Mesenchymal stem cell (in vitro differentiated cells and primary cell): ENCODE measurements at regions not wholly inside any gene's neighbourhood (a gene's known extent, or its start where the extent isn't known, plus 50 kb on each side); places are given as distances from the start of the nearest gene placed in this dataset.

Experiments
- DNase-seq: peaks from one replicate; pipeline ENCODE4 v3.0.0-alpha.2; 2013
- H2AFZ ChIP-seq: one replicate; pipeline ENCODE4 v1.6.1; 2013; ENCODE audit warnings: low read depth, mild to moderate bottlenecking, control low read depth, inconsistent platforms, low read length, moderate library complexity
- H2AK5ac ChIP-seq: 2 replicates; pipeline ENCODE4 v1.6.1; 2013; ENCODE audit warnings: low read length, moderate library complexity, mild to moderate bottlenecking, inconsistent platforms; ENCODE audit not compliant: severe bottlenecking
- H2BK120ac ChIP-seq: one replicate; pipeline ENCODE4 v1.6.1; 2013; ENCODE audit warnings: low read depth, mild to moderate bottlenecking, inconsistent platforms, low read length, moderate library complexity
- H2BK12ac ChIP-seq, 2 experiments: one replicate each; pipeline ENCODE4 v1.6.1; 2013; ENCODE audit warnings: inconsistent platforms in 2 of 2, low read length in 2 of 2, mild to moderate bottlenecking in 2 of 2, moderate library complexity in 2 of 2, control low read depth in 1 of 2
- H2BK15ac ChIP-seq: one replicate; pipeline ENCODE4 v1.6.1; 2013; ENCODE audit warnings: mild to moderate bottlenecking, low read depth, inconsistent platforms; ENCODE audit not compliant: poor library complexity, severe bottlenecking
- H2BK5ac ChIP-seq: 2 replicates; pipeline ENCODE4 v1.6.1; 2013; ENCODE audit warnings: low read depth, mild to moderate bottlenecking, low read length, control low read depth, inconsistent platforms; ENCODE audit not compliant: poor library complexity, severe bottlenecking
- H3K14ac ChIP-seq, 2 experiments: one replicate each; pipeline ENCODE4 v1.6.1; 2013; ENCODE audit warnings: inconsistent platforms in 2 of 2, low read length in 2 of 2, control low read depth in 1 of 2, mild to moderate bottlenecking in 1 of 2, moderate library complexity in 1 of 2
- H3K18ac ChIP-seq, 2 experiments: one replicate each; pipeline ENCODE4 v1.6.1; 2013; ENCODE audit warnings: inconsistent platforms in 2 of 2, low read length in 2 of 2, control low read depth in 1 of 2, low read depth in 1 of 2, mild to moderate bottlenecking in 1 of 2
- H3K23ac ChIP-seq, 2 experiments: one replicate each; pipeline ENCODE4 v1.6.1; 2013; ENCODE audit warnings: inconsistent platforms in 2 of 2, low read length in 2 of 2, mild to moderate bottlenecking in 2 of 2, moderate library complexity in 2 of 2, control low read depth in 1 of 2
- H3K27ac ChIP-seq: 2 replicates; pipeline ENCODE4 v1.5.1; 2013; ENCODE audit warnings: mild to moderate bottlenecking, moderate library complexity, low read length, control low read depth, inconsistent platforms; ENCODE audit not compliant: poor library complexity, severe bottlenecking
- H3K27me3 ChIP-seq, 2 experiments: 2 replicates each; pipeline versions ENCODE4 v1.6.1 to v1.7.0; 2013; ENCODE audit warnings: low read length in 2 of 2, mild to moderate bottlenecking in 2 of 2, moderate library complexity in 2 of 2, control low read depth in 1 of 2, inconsistent platforms in 1 of 2; ENCODE audit not compliant: control insufficient read depth in 1 of 2, insufficient read depth in 1 of 2
- H3K36me3 ChIP-seq, 2 experiments: 2 replicates each; pipeline versions ENCODE4 v1.6.1 to v1.7.0; 2013; ENCODE audit warnings: low read length in 2 of 2, control low read depth in 1 of 2, inconsistent platforms in 1 of 2, low read depth in 1 of 2, mild to moderate bottlenecking in 1 of 2; ENCODE audit not compliant: insufficient read depth in 2 of 2, control insufficient read depth in 1 of 2
- H3K4ac ChIP-seq, 2 experiments: one replicate each; pipeline ENCODE4 v1.6.1; 2013; ENCODE audit warnings: inconsistent platforms in 2 of 2, low read length in 2 of 2, mild to moderate bottlenecking in 2 of 2, moderate library complexity in 2 of 2, control low read depth in 1 of 2, low read depth in 1 of 2
- H3K4me1 ChIP-seq: 2 replicates; pipeline ENCODE4 v1.6.1; 2013; ENCODE audit warnings: low read depth, low read length, control low read depth; ENCODE audit not compliant: control insufficient read depth, insufficient read depth
- H3K4me2 ChIP-seq: 2 replicates; pipeline ENCODE4 v1.6.1; 2013; ENCODE audit warnings: low read length, mild to moderate bottlenecking, inconsistent platforms; ENCODE audit not compliant: poor library complexity, severe bottlenecking
- H3K4me3 ChIP-seq, 2 experiments: 2 replicates each; pipeline versions ENCODE4 v1.5.1 to v1.7.0; 2013; ENCODE audit warnings: low read length in 2 of 2, mild to moderate bottlenecking in 2 of 2, control low read depth in 1 of 2, low read depth in 1 of 2; ENCODE audit not compliant: insufficient read depth in 1 of 2
- H3K79me1 ChIP-seq: replicated peaks from 2 replicates; pipeline ENCODE4 v1.6.1; 2013; ENCODE audit warnings: mild to moderate bottlenecking, control low read depth, low read length, inconsistent platforms; ENCODE audit not compliant: poor library complexity, severe bottlenecking
- H3K9ac ChIP-seq: 2 replicates; pipeline ENCODE4 v1.7.0; 2013; ENCODE audit warnings: mild to moderate bottlenecking, low read length, moderate library complexity
- H3K9me3 ChIP-seq: 2 replicates; pipeline ENCODE4 v1.7.0; 2013; ENCODE audit warnings: mild to moderate bottlenecking, low read length; ENCODE audit not compliant: control insufficient read depth
- H4K8ac ChIP-seq: one replicate; pipeline ENCODE4 v1.6.1; 2013; ENCODE audit warnings: inconsistent platforms, mild to moderate bottlenecking, low read length, moderate library complexity
- H4K91ac ChIP-seq: one replicate; pipeline ENCODE4 v1.6.1; 2013; ENCODE audit warnings: mild to moderate bottlenecking, low read length, inconsistent platforms
- WGBS: methylation state at CpG from one replicate; pipeline ENCODE4 v1.1.7; 2013; ENCODE audit warnings: mixed read lengths; 5-methylcytosine and 5-hydroxymethylcytosine counted together

DNA sequence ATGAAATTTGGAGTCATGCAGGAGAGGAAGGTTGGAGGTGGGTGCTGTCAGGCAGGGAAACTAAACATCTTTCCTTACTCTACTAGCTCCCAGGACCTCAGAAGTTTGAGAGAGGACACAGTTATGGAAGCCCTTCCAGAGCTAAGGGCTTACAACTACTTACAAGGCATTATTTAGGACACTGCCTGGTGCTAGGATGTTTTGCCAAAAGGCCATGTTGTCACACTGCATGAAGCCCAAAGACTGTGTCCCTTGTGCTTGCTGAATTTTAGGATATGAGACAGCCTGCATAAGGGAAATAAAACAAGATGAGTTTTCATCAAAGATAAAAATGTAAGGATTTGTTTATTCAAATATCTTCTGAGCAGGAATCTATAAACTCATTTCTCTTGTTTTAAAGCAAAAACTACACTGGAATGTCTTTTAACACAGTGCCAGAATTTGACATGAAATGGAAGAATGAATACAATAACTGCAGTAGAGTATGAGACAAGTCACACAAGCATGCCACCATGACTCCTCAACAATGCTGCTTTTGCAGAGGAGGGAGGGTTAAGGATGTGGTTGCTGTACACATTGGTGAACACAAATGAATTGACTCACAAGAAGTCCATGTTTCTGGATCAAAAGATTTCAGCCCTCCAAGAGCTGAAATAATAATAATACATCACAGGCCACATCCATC, 258.4 kb downstream of the SPRY2 start:
- no peak overlapping the region for H2BK120ac ChIP-seq
- no peak overlapping the region for H2AFZ ChIP-seq
- H2BK15ac ChIP-seq, result no peak overlapping the region
- H3K9ac ChIP-seq, result peak overlapping the region; percentile 89
- no peak overlapping the region for H3K14ac ChIP-seq
- H4K8ac ChIP-seq, result no peak overlapping the region
- H3K36me3 ChIP-seq, result no peaks in the 10 kb centered on the region
- H2AK5ac ChIP-seq, result no peak overlapping the region
- H3K18ac ChIP-seq, result no peak overlapping the region
- H3K23ac ChIP-seq, result no peak overlapping the region
- peak overlapping the region in 1 of 2 experiments; percentile 28 for H2BK12ac ChIP-seq
- H3K4me3 ChIP-seq, result peak overlapping the region in 1 of 2 experiments; percentile 67
- DNase-seq, result peak; percentile 22
- H3K4me2 ChIP-seq, result no peak overlapping the region
- H3K9me3 ChIP-seq, result no peaks in the 10 kb centered on the region
- no peak overlapping the region for H3K27ac ChIP-seq
- no peaks in the 10 kb centered on the region for H3K79me1 ChIP-seq
- no peak overlapping the region for H2BK5ac ChIP-seq
- H3K4ac ChIP-seq, result no peak overlapping the region
- no peak overlapping the region for H4K91ac ChIP-seq
- H3K27me3 ChIP-seq, result no peaks in the 10 kb centered on the region
- H3K4me1 ChIP-seq, result peaks cover 4% of the 10 kb centered on the region

GRCh38 chr13:80074811-80075210, 266.1 kb downstream of the SPRY2 start:
- H3K14ac ChIP-seq, result no peak overlapping the region
- no peak overlapping the region for H3K9ac ChIP-seq
- peak overlapping the region; percentile 27 to 43 for H3K18ac ChIP-seq
- no peak overlapping the region for H3K27ac ChIP-seq
- no peaks in the 10 kb centered on the region for H3K9me3 ChIP-seq
- no peak overlapping the region for H2BK15ac ChIP-seq
- H2AFZ ChIP-seq, result no peak overlapping the region
- no peak overlapping the region for H2BK5ac ChIP-seq
- H3K4ac ChIP-seq, result no peak overlapping the region
- no peak overlapping the region for H3K4me2 ChIP-seq
- WGBS, result 96% methylated on average over 3 of the region's 4 CpGs
- H4K91ac ChIP-seq, result no peak overlapping the region
- H3K4me3 ChIP-seq, result no peak overlapping the region
- no peak overlapping the region for H4K8ac ChIP-seq
- no peaks in the 10 kb centered on the region for H3K36me3 ChIP-seq
- no peaks in the 10 kb centered on the region for H3K4me1 ChIP-seq
- no peak overlapping the region for H3K23ac ChIP-seq
- DNase-seq, result no peak
- no peaks in the 10 kb centered on the region for H3K79me1 ChIP-seq
- H2AK5ac ChIP-seq, result no peak overlapping the region
- H2BK12ac ChIP-seq, result no peak overlapping the region
- H3K27me3 ChIP-seq, result no peaks in the 10 kb centered on the region
- H2BK120ac ChIP-seq, result no peak overlapping the region

DNA sequence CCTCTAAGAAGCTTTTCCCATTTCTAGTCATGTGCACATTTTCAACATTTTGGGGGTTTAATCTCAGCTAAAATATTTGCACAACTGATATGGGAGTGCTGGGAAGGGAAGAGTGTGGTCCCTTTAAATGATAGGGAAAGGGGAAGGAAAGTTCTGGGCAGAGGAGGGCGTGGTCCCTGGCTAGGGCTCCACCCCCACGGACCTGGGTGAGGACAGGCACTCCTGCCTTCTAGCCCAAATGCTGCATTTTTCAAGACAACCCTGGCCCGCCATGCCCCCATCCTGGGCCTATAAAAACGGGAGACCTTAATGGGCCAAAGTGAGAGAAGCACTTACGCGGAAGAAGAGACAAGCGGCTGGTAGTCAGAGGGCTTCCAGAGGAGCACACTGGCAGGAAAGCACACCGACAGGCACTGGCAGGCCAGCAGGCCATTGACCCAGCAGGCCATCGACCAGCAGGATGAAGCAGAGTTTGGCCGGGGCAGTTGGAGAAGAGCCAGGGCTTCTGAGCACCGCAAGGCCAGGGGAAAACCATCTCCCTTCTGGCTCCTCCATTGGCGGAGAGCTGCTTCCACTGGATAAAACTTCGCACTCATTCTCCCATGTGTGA, 266.7 kb downstream of the SPRY2 start:
- Histone ChIP-seq H3K36me3 (no peaks in the 10 kb centered on the region), H2AK5ac (no peak overlapping the region), H3K4me2 (no peak overlapping the region), H4K91ac (peak overlapping the region; percentile 55), H3K23ac (no peak overlapping the region), H2BK120ac (no peak overlapping the region), H2BK5ac (no peak overlapping the region), H3K9me3 (no peaks in the 10 kb centered on the region), H3K9ac (no peak overlapping the region), H2BK15ac (no peak overlapping the region), H4K8ac (no peak overlapping the region), H3K4ac (no peak overlapping the region), H2BK12ac (peak overlapping the region in 1 of 2 experiments; percentile 31), H3K14ac (peak overlapping the region in 1 of 2 experiments; percentile 3), H3K18ac (peak overlapping the region in 1 of 2 experiments; percentile 25), H3K27me3 (no peaks in the 10 kb centered on the region), H3K79me1 (no peaks in the 10 kb centered on the region), H3K4me3 (no peak overlapping the region), H3K4me1 (no peaks in the 10 kb centered on the region), H2AFZ (no peak overlapping the region), H3K27ac (no peak overlapping the region)
- WGBS, result 94% methylated on average over 13 of the region's 13 CpGs
- DNase-seq, result no peak

- H4K8ac ChIP-seq, result no peak overlapping the region
- no peak overlapping the region for H2AK5ac ChIP-seq
- no peak overlapping the region for H4K91ac ChIP-seq
- no peak overlapping the region for H3K9ac ChIP-seq
- H2AFZ ChIP-seq, result no peak overlapping the region
- no peak overlapping the region for H2BK120ac ChIP-seq
- H3K14ac ChIP-seq, result no peak overlapping the region
- H3K79me1 ChIP-seq, result no peaks in the 10 kb centered on the region
- no peaks in the 10 kb centered on the region for H3K9me3 ChIP-seq
- no peaks in the 10 kb centered on the region for H3K4me1 ChIP-seq
- no peak overlapping the region for H3K4me3 ChIP-seq
- no peak overlapping the region for H2BK15ac ChIP-seq
- no peaks in the 10 kb centered on the region for H3K27me3 ChIP-seq
- no peak for DNase-seq
- H3K4me2 ChIP-seq, result no peak overlapping the region
- no peak overlapping the region for H3K23ac ChIP-seq
- H2BK12ac ChIP-seq, result no peak overlapping the region
- H2BK5ac ChIP-seq, result no peak overlapping the region
- H3K36me3 ChIP-seq, result no peaks in the 10 kb centered on the region
- H3K18ac ChIP-seq, result no peak overlapping the region
- no peak overlapping the region for H3K27ac ChIP-seq
- no peak overlapping the region for H3K4ac ChIP-seq
Measured at GRCh38 chr13:80072231-80072630, 268.7 kb downstream of the SPRY2 start.
